CD8-positive, alpha-beta memory T cell (primary cell): ENCODE measurements at regions not wholly inside any gene's neighbourhood (a gene's known extent, or its start where the extent isn't known, plus 50 kb on each side); places are given as distances from the start of the nearest gene placed in this dataset.

Source experiments
- CTCF ChIA-PET: fragments of 350-600 bp; sonication (Branson Sonifier 250); formaldehyde crosslinking; loops from one replicate; lab custom pipeline; 2021; ENCODE audit warnings: antibody characterized with exemption; lab: Charles Lee
- POLR2A ChIA-PET: fragments of 350-600 bp; sonication (Branson Sonifier 250); formaldehyde crosslinking; loops from one replicate; lab custom pipeline; 2021; ENCODE audit warnings: antibody characterized with exemption; lab: Charles Lee
- DNase-seq, 5 donors: peaks; one replicate each; pipeline versions ENCODE4 v3.0.0 to v3.0.0-alpha.2; 2020 to 2022; ENCODE audit warnings: mixed read lengths in 1 of 5
- H3K27ac ChIP-seq: one replicate; pipeline ENCODE4 v1.7.0; 2013; ENCODE audit warnings: low read depth, mild to moderate bottlenecking, low read length, moderate library complexity
- H3K27me3 ChIP-seq: 2 replicates; pipeline ENCODE4 v1.7.0; 2013; ENCODE audit warnings: low read length, mild to moderate bottlenecking; ENCODE audit not compliant: insufficient read depth, poor library complexity, severe bottlenecking
- H3K36me3 ChIP-seq: 2 replicates; pipeline ENCODE4 v1.7.0; 2013; ENCODE audit warnings: mild to moderate bottlenecking, low read length, moderate library complexity; ENCODE audit not compliant: insufficient read depth
- H3K4me1 ChIP-seq: 2 replicates; pipeline ENCODE4 v1.7.0; 2013; ENCODE audit warnings: mild to moderate bottlenecking, low read length, moderate library complexity; ENCODE audit not compliant: insufficient read depth
- H3K4me3 ChIP-seq: 2 replicates; pipeline ENCODE4 v1.7.0; 2013; ENCODE audit warnings: mild to moderate bottlenecking, low read length
- H3K9me3 ChIP-seq: 2 replicates; pipeline ENCODE4 v1.7.0; 2013; ENCODE audit warnings: mild to moderate bottlenecking, low read length
- H3K27ac Mint-ChIP-seq, 8 donors: one replicate each; pipeline ENCODE4 v1.8.0; 2020 to 2021; ENCODE audit warnings: mixed read lengths in 8 of 8, mild to moderate bottlenecking in 6 of 8, inconsistent platforms in 3 of 8, moderate library complexity in 3 of 8
- H3K27me3 Mint-ChIP-seq, 2 donors: one replicate each; pipeline ENCODE4 v1.8.0; 2020 to 2021; ENCODE audit warnings: mixed read lengths in 2 of 2, mild to moderate bottlenecking in 1 of 2, moderate library complexity in 1 of 2
- H3K36me3 Mint-ChIP-seq, 3 donors: one replicate each; pipeline ENCODE4 v1.8.0; 2020 to 2021; ENCODE audit warnings: mixed read lengths in 3 of 3, inconsistent platforms in 1 of 3, mild to moderate bottlenecking in 1 of 3
- H3K4me1 Mint-ChIP-seq, 3 donors: one replicate each; pipeline ENCODE4 v1.8.0; 2020 to 2021; ENCODE audit warnings: mixed read lengths in 3 of 3, inconsistent platforms in 1 of 3, mild to moderate bottlenecking in 1 of 3
- H3K4me3 Mint-ChIP-seq, 7 donors: one replicate each; pipeline ENCODE4 v1.8.0; 2020 to 2021; ENCODE audit warnings: mixed read lengths in 7 of 7, mild to moderate bottlenecking in 6 of 7, moderate library complexity in 4 of 7, inconsistent platforms in 2 of 7
- H3K9me3 Mint-ChIP-seq, 5 donors: one replicate each; pipeline ENCODE4 v1.8.0; 2020 to 2022; ENCODE audit warnings: mixed read lengths in 5 of 5, mild to moderate bottlenecking in 3 of 5, moderate library complexity in 2 of 5, inconsistent platforms in 1 of 5

- POLR2A ChIA-PET, result no interaction called here
- no peak overlapping the region for H3K4me3 ChIP-seq
- H3K27ac Mint-ChIP-seq, result no peak overlapping the region
Observed at GRCh38 chr1:220382994-220383393, 110.7 kb upstream of the RAB3GAP2 start.

GRCh38 chr1:220380885-220381284 lies 108.6 kb upstream of the RAB3GAP2 start:
- DNase-seq, result no peak
- H3K36me3 ChIP-seq, result no peaks in the 10 kb centered on the region
- peaks cover 8 to 26% of the 10 kb centered on the region in 2 donors for H3K27me3 Mint-ChIP-seq
- peaks cover 3 to 11% (median 6%) of the 10 kb centered on the region in 5 donors for H3K9me3 Mint-ChIP-seq
- no peak overlapping the region for H3K27ac ChIP-seq
- H3K36me3 Mint-ChIP-seq, result no peaks in the 10 kb centered on the region
- H3K27ac Mint-ChIP-seq, result no peak overlapping the region
- no peaks in the 10 kb centered on the region for H3K9me3 ChIP-seq
- no peaks in the 10 kb centered on the region for H3K4me1 ChIP-seq
- no peaks in the 10 kb centered on the region for H3K27me3 ChIP-seq
- no peaks in the 10 kb centered on the region for H3K4me1 Mint-ChIP-seq
- ChIA-PET CTCF (no interaction called here), POLR2A (no interaction called here)
- no peak overlapping the region for H3K4me3 ChIP-seq
- no peak overlapping the region for H3K4me3 Mint-ChIP-seq

More at GRCh38 chr1:220382994-220383393, 110.7 kb upstream of the RAB3GAP2 start:
- no peak overlapping the region for H3K4me3 Mint-ChIP-seq
- Histone ChIP-seq H3K36me3 (no peaks in the 10 kb centered on the region), H3K27ac (no peak overlapping the region), H3K4me1 (no peaks in the 10 kb centered on the region), H3K27me3 (no peaks in the 10 kb centered on the region), H3K9me3 (no peaks in the 10 kb centered on the region)
- H3K4me1 Mint-ChIP-seq, result no peaks in the 10 kb centered on the region
- no peaks in the 10 kb centered on the region for H3K36me3 Mint-ChIP-seq
- CTCF ChIA-PET, result interaction anchor here (1.3 kb wide), 1 partner anchor 10 kb away, joined by 4 read pairs; no protein-coding TSS in a partner anchor
- DNase-seq, result no peak
- H3K9me3 Mint-ChIP-seq, result peaks cover 3 to 11% (median 5%) of the 10 kb centered on the region in 5 donors
- H3K27me3 Mint-ChIP-seq, result peaks cover 8 to 26% of the 10 kb centered on the region in 2 donors

- Histone ChIP-seq H3K27me3 (no peaks in the 10 kb centered on the region), H3K27ac (no peak overlapping the region), H3K36me3 (no peaks in the 10 kb centered on the region), H3K9me3 (no peaks in the 10 kb centered on the region), H3K4me1 (no peaks in the 10 kb centered on the region), H3K4me3 (no peak overlapping the region)
- CTCF ChIA-PET, result no interaction called here
- no peak for DNase-seq
- POLR2A ChIA-PET, result no interaction called here
- no peak overlapping the region for H3K4me3 Mint-ChIP-seq
- H3K9me3 Mint-ChIP-seq, result peaks cover 0 to 10% (median 2%) of the 10 kb centered on the region in 5 donors
- peaks cover 11 to 32% of the 10 kb centered on the region in 2 donors for H3K27me3 Mint-ChIP-seq
- H3K27ac Mint-ChIP-seq, result no peak overlapping the region
- no peaks in the 10 kb centered on the region for H3K4me1 Mint-ChIP-seq
- no peaks in the 10 kb centered on the region for H3K36me3 Mint-ChIP-seq
Observed at GRCh38 chr1:220378571-220379302, 106.5 kb upstream of the RAB3GAP2 start.

GRCh38 chr1:220375715-220376114 lies 103.5 kb upstream of the RAB3GAP2 start:
- Mint-ChIP-seq H3K4me3 (no peak overlapping the region), H3K27me3 (peaks cover 12 to 29% of the 10 kb centered on the region in 2 donors), H3K4me1 (no peaks in the 10 kb centered on the region), H3K9me3 (peaks cover 0 to 10% (median 2%) of the 10 kb centered on the region in 5 donors), H3K36me3 (no peaks in the 10 kb centered on the region), H3K27ac (no peak overlapping the region)
- Histone ChIP-seq H3K4me1 (no peaks in the 10 kb centered on the region), H3K27me3 (no peaks in the 10 kb centered on the region), H3K27ac (no peak overlapping the region), H3K4me3 (no peak overlapping the region), H3K36me3 (no peaks in the 10 kb centered on the region), H3K9me3 (no peaks in the 10 kb centered on the region)
- no peak for DNase-seq
- ChIA-PET CTCF (no interaction called here), POLR2A (no interaction called here)

DNA sequence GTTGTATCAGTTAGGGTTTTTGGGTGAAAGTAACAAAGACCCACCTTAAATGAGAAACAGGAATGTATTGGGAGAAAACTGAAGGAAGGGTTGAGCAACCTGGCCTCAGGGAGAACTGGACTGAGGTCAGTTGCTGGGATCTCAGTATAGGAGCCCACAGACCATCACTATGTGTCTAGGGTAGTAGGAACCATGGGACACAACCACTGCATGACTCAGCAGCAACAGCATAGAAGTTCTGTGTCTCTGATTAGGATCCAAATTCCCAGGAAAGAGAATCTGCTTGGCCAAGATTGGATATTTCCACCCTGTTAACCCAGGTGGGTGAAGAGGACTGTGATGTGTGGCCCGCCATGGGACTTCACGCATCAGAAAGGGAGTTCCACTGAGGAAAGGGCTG lies 102.2 kb upstream of the RAB3GAP2 start:
- Histone ChIP-seq H3K27me3 (no peaks in the 10 kb centered on the region), H3K9me3 (no peaks in the 10 kb centered on the region), H3K36me3 (no peaks in the 10 kb centered on the region), H3K27ac (no peak overlapping the region), H3K4me3 (no peak overlapping the region), H3K4me1 (no peaks in the 10 kb centered on the region)
- no peaks in the 10 kb centered on the region for H3K36me3 Mint-ChIP-seq
- H3K9me3 Mint-ChIP-seq, result peaks cover 0 to 6% (median 2%) of the 10 kb centered on the region in 5 donors
- ChIA-PET CTCF (no interaction called here), POLR2A (no interaction called here)
- H3K27ac Mint-ChIP-seq, result no peak overlapping the region
- no peak overlapping the region for H3K4me3 Mint-ChIP-seq
- H3K27me3 Mint-ChIP-seq, result peaks cover 8 to 24% of the 10 kb centered on the region in 2 donors
- H3K4me1 Mint-ChIP-seq, result no peaks in the 10 kb centered on the region
- no peak for DNase-seq

DNA sequence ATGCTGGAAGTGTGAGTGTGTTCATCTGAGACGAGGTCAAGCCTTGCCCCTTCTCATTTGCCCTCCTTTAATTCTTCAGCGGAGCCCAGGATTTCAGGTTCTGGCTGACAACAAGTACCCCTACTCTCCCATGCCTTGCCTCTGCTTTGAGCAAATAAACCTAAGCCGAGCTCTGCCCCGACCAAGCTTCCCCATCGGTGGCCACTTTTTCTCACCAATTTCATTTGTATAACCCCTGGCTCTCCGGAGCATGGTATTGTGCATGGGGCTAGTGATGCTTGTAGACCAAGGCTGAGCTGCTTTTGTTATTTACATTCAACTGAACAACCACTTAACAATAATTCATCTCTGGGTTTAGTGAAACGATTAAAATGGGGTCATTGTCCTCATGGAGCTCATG lies 100.2 kb upstream of the RAB3GAP2 start:
- ChIA-PET POLR2A (no interaction called here), CTCF (interaction anchor here (1.0 kb wide), 1 partner anchor 11 kb away, joined by 4 read pairs; no protein-coding TSS in a partner anchor)
- H3K4me1 Mint-ChIP-seq, result no peaks in the 10 kb centered on the region
- Histone ChIP-seq H3K36me3 (no peaks in the 10 kb centered on the region), H3K4me3 (no peak overlapping the region), H3K27ac (no peak overlapping the region), H3K4me1 (no peaks in the 10 kb centered on the region), H3K9me3 (no peaks in the 10 kb centered on the region), H3K27me3 (no peaks in the 10 kb centered on the region)
- no peak overlapping the region for H3K27ac Mint-ChIP-seq
- H3K27me3 Mint-ChIP-seq, result peaks cover 8 to 24% of the 10 kb centered on the region in 2 donors
- H3K36me3 Mint-ChIP-seq, result no peaks in the 10 kb centered on the region
- DNase-seq, result no peak
- peaks cover 0 to 3% (median 0%) of the 10 kb centered on the region in 5 donors for H3K9me3 Mint-ChIP-seq
- no peak overlapping the region for H3K4me3 Mint-ChIP-seq

GRCh38 chr1:220371324-220371723 lies 99.1 kb upstream of the RAB3GAP2 start:
- Histone ChIP-seq H3K9me3 (no peaks in the 10 kb centered on the region), H3K36me3 (no peaks in the 10 kb centered on the region), H3K27me3 (no peaks in the 10 kb centered on the region), H3K27ac (no peak overlapping the region), H3K4me1 (no peaks in the 10 kb centered on the region), H3K4me3 (no peak overlapping the region)
- no peak overlapping the region for H3K27ac Mint-ChIP-seq
- no peaks in the 10 kb centered on the region for H3K4me1 Mint-ChIP-seq
- POLR2A ChIA-PET, result no interaction called here
- H3K36me3 Mint-ChIP-seq, result no peaks in the 10 kb centered on the region
- H3K4me3 Mint-ChIP-seq, result no peak overlapping the region
- CTCF ChIA-PET, result no interaction called here
- no peak for DNase-seq
- peaks cover 0 to 5% (median 3%) of the 10 kb centered on the region in 5 donors for H3K9me3 Mint-ChIP-seq
- peaks cover 8 to 24% of the 10 kb centered on the region in 2 donors for H3K27me3 Mint-ChIP-seq

DNA sequence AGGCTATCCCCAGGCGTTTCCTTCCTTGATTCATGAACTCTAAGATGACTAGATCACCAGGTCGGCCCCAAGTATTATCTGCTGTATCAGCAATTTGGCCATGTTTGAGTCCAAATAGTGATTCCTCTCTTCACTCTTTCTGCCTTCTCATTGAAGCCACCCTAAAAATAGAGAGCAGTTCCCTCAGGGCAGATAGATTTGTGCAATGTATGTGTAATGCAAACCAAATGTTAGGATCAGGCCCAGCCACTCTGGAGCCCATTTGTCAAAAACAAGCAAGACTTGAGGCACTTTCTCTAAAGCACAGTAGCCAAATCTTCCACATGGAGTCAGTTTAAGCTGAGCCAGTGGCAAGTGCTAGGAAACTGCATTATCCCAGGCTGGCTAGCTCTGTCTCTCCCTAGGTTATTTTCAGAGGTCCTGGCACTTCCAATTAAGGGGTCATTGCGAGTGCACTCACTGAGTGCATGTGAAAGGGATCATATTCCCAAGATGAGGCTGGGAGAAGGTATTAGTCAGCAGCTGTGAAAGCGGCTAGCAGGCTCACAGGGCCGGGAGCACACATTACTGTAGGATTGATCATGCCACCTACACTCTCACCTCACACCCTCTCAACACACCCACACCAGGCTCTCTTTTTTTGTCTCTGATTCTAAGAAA lies 97.9 kb upstream of the RAB3GAP2 start:
- DNase-seq, result no peak
- CTCF ChIA-PET, result no interaction called here

More for the DNA sequence above, 97.9 kb upstream of the RAB3GAP2 start:
- no peaks in the 10 kb centered on the region for H3K27me3 ChIP-seq
- H3K9me3 ChIP-seq, result no peaks in the 10 kb centered on the region
- H3K4me3 ChIP-seq, result no peak overlapping the region
- H3K27ac ChIP-seq, result no peak overlapping the region
- POLR2A ChIA-PET, result no interaction called here
- H3K36me3 Mint-ChIP-seq, result no peaks in the 10 kb centered on the region
- H3K27me3 Mint-ChIP-seq, result peaks cover 5 to 27% of the 10 kb centered on the region in 2 donors
- peaks cover 0 to 5% (median 0%) of the 10 kb centered on the region in 5 donors for H3K9me3 Mint-ChIP-seq
- no peak overlapping the region for H3K4me3 Mint-ChIP-seq
- H3K36me3 ChIP-seq, result no peaks in the 10 kb centered on the region
- H3K27ac Mint-ChIP-seq, result no peak overlapping the region
- H3K4me1 Mint-ChIP-seq, result no peaks in the 10 kb centered on the region
- H3K4me1 ChIP-seq, result no peaks in the 10 kb centered on the region
